ENCODE measurements at regions not wholly inside any gene's neighbourhood (a gene's known extent, or its start where the extent isn't known, plus 50 kb on each side); places are given as distances from the start of the nearest gene placed in this dataset.

GRCh38 chr5:138659561-138659960 is 84.4 kb upstream of the HSPA9 start:
- DNase-seq (no peak), ATAC-seq (ENCODE audit: insufficient read depth, low FRiP score) (no peak)
- Histone ChIP-seq H3K27ac (ENCODE audit: low read depth in 1 of 2, low read length in 1 of 2) (no peak overlapping the region), H3K9me3 (ENCODE audit: control insufficient read depth in 4 of 4, insufficient read depth in 3 of 4, low read length in 3 of 4) (no peaks in the 10 kb centered on the region), H3K4me1 (ENCODE audit: control insufficient read depth in 5 of 5, insufficient read depth in 5 of 5, low read length in 5 of 5) (peaks cover 0 to 6% (median 2%) of the 10 kb centered on the region in 5 donors), H3K36me3 (ENCODE audit: control insufficient read depth in 4 of 4, insufficient read depth in 4 of 4, low read length in 4 of 4) (no peaks in the 10 kb centered on the region), H3K4me3 (no peak overlapping the region), H3K9ac (ENCODE audit: insufficient read depth in 1 of 2, low read length in 2 of 2) (no peak overlapping the region), H3K27me3 (ENCODE audit: control insufficient read depth in 3 of 3, insufficient read depth in 3 of 3, low read length in 2 of 3) (no peaks in the 10 kb centered on the region)
- no peak for TF ChIP-seq CTCF (IDR thresholded peaks at IDR 0.05; ENCODE audit: control extremely low read depth, extremely low read depth)
- 85 to 88% methylated on average over 3 of the region's 3 CpGs for WGBS, 2 donors

- H3K4me3 ChIP-seq: no peak overlapping the region
- H3K4me1 ChIP-seq (ENCODE audit: control insufficient read depth in 5 of 5, insufficient read depth in 5 of 5, low read length in 5 of 5): peaks cover 0 to 6% (median 3%) of the 10 kb centered on the region in 5 donors
- ATAC-seq (ENCODE audit: insufficient read depth, low FRiP score): no peak
- H3K27me3 ChIP-seq (ENCODE audit: control insufficient read depth in 3 of 3, insufficient read depth in 3 of 3, low read length in 2 of 3): no peaks in the 10 kb centered on the region
- no peak for TF ChIP-seq CTCF (IDR thresholded peaks at IDR 0.05; ENCODE audit: control extremely low read depth, extremely low read depth)
- no peak overlapping the region for H3K9ac ChIP-seq (ENCODE audit: insufficient read depth in 1 of 2, low read length in 2 of 2)
- no peak for DNase-seq
- no peaks in the 10 kb centered on the region for H3K36me3 ChIP-seq (ENCODE audit: control insufficient read depth in 4 of 4, insufficient read depth in 4 of 4, low read length in 4 of 4)
- no peak overlapping the region for H3K27ac ChIP-seq (ENCODE audit: low read depth in 1 of 2, low read length in 1 of 2)
- H3K9me3 ChIP-seq (ENCODE audit: control insufficient read depth in 4 of 4, insufficient read depth in 3 of 4, low read length in 3 of 4): no peaks in the 10 kb centered on the region
- 92 to 93% methylated on average over 3 of the region's 3 CpGs for WGBS, 2 donors
Measured at GRCh38 chr5:138659121-138659520, 83.9 kb upstream of the HSPA9 start.

GRCh38 chr5:138658676-138659075 is 83.5 kb upstream of the HSPA9 start:
- 91 to 92% methylated on average over 6 of the region's 6 CpGs for WGBS, 2 donors
- Histone ChIP-seq H3K9ac (ENCODE audit: insufficient read depth in 1 of 2, low read length in 2 of 2) (no peak overlapping the region), H3K4me1 (ENCODE audit: control insufficient read depth in 5 of 5, insufficient read depth in 5 of 5, low read length in 5 of 5) (peaks cover 0 to 6% (median 3%) of the 10 kb centered on the region in 5 donors), H3K9me3 (ENCODE audit: control insufficient read depth in 4 of 4, insufficient read depth in 3 of 4, low read length in 3 of 4) (no peaks in the 10 kb centered on the region), H3K27ac (ENCODE audit: low read depth in 1 of 2, low read length in 1 of 2) (no peak overlapping the region), H3K36me3 (ENCODE audit: control insufficient read depth in 4 of 4, insufficient read depth in 4 of 4, low read length in 4 of 4) (no peaks in the 10 kb centered on the region), H3K4me3 (no peak overlapping the region), H3K27me3 (ENCODE audit: control insufficient read depth in 3 of 3, insufficient read depth in 3 of 3, low read length in 2 of 3) (no peaks in the 10 kb centered on the region)
- no peak for DNase-seq
- ATAC-seq (ENCODE audit: insufficient read depth, low FRiP score): no peak
- TF ChIP-seq CTCF (IDR thresholded peaks at IDR 0.05; ENCODE audit: control extremely low read depth, extremely low read depth): no peak

GRCh38 chr5:138657360-138657759 is 82.2 kb upstream of the HSPA9 start:
- no peak for TF ChIP-seq CTCF (IDR thresholded peaks at IDR 0.05; ENCODE audit: control extremely low read depth, extremely low read depth)
- H3K36me3 ChIP-seq (ENCODE audit: control insufficient read depth in 4 of 4, insufficient read depth in 4 of 4, low read length in 4 of 4): no peaks in the 10 kb centered on the region
- DNase-seq (no peak), ATAC-seq (ENCODE audit: insufficient read depth, low FRiP score) (no peak)
- H3K27ac ChIP-seq (ENCODE audit: low read depth in 1 of 2, low read length in 1 of 2): no peak overlapping the region
- no peak overlapping the region for H3K9ac ChIP-seq (ENCODE audit: insufficient read depth in 1 of 2, low read length in 2 of 2)
- no peaks in the 10 kb centered on the region for H3K27me3 ChIP-seq (ENCODE audit: control insufficient read depth in 3 of 3, insufficient read depth in 3 of 3, low read length in 2 of 3)
- WGBS, 2 donors: 84 to 88% methylated on average over 4 of the region's 4 CpGs
- peaks cover 0 to 6% (median 0%) of the 10 kb centered on the region in 5 donors for H3K4me1 ChIP-seq (ENCODE audit: control insufficient read depth in 5 of 5, insufficient read depth in 5 of 5, low read length in 5 of 5)
- H3K9me3 ChIP-seq (ENCODE audit: control insufficient read depth in 4 of 4, insufficient read depth in 3 of 4, low read length in 3 of 4): no peaks in the 10 kb centered on the region
- H3K4me3 ChIP-seq: no peak overlapping the region

Measured in lung (tissue), 11 donors.